IMR-90 (cell line): ENCODE measurements at regions not wholly inside any gene's neighbourhood (a gene's known extent, or its start where the extent isn't known, plus 50 kb on each side); places are given as distances from the start of the nearest gene placed in this dataset.

Experiments used
- CTCF ChIP-seq: conservative IDR thresholded peaks from 2 replicates; pipeline ENCODE4 v1.5.1; 2012; ENCODE audit warnings: mild to moderate bottlenecking, low read depth, low read length, improper control_type of control experiment
- POLR2A ChIP-seq: IDR thresholded peaks from 2 replicates; pipeline ENCODE4 v1.6.1; 2012; ENCODE audit warnings: mild to moderate bottlenecking, low read depth, low read length

DNA sequence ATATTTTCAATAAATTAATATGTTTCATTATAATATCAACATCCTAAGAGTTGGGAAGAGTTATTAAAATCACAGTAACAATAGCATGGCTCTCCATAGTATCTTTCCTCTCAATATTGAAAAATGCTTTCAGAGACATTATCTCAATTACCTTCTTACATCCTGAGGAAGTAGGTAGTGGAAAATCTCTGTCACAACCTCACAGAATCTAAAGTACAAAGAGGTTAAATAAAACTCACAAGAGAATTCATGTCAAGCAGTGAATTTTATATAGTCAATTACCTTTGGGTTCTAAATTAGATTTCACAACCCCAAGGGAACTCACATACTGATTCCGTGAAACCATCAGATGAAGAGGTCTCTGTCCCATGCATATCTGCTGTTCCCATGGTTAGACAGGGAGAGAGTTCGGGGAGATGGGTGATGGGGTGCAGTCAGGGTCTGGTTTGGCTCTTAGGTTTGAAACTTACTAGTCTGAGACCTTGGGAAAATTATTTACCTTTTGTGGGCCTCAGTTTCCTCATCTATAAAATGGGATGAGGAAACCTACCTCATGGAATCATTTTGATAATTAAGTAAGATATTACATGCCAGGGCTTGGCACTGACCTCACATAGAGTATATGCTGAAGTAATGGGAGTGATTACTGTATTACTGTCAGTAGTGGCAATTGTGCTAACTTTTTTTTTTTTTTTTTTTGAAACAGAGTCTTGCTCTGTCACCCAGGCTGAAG, 74.0 kb upstream of the SNX9 start:
- no peak for TF ChIP-seq POLR2A
- TF ChIP-seq CTCF, result no peak
